ENCODE measurements at regions not wholly inside any gene's neighbourhood (a gene's known extent, or its start where the extent isn't known, plus 50 kb on each side); places are given as distances from the start of the nearest gene placed in this dataset.

DNA sequence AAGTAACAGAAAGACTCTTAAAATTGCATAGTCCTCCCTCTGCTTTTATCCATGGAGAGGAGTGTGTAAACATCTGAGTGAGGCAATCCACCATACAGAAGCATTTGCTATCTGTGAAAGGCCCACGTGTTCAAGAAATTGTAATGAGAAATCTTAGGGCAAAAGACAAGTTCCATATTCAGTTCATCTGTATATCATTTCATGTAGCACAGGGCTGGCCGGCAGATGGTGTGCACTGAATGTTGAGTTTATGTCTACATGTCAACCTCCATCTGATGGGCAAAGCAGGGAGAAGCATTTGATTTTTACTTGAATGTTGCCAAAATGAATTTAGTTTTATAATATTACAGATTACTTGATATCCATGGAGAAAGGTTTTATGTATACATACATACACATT is 179.5 kb upstream of the RAD23B start:
- H3K36me3 ChIP-seq (ENCODE audit: control insufficient read depth, insufficient read depth, low read length), result no peaks in the 10 kb centered on the region
- no peak overlapping the region for H4K5ac ChIP-seq (ENCODE audit: low read depth, low read length)
- no peak overlapping the region for H2AFZ ChIP-seq (replicated peaks; ENCODE audit: low read length, poor library complexity)
- DNase-seq (no peak), ATAC-seq (ENCODE audit: low read depth) (no peak)
- no peak for TF ChIP-seq RFX5 (IDR thresholded peaks at IDR 0.05; ENCODE audit: low read depth, low read length)
- no peak for TF ChIP-seq RAD21 (IDR thresholded peaks at IDR 0.05; ENCODE audit: low read length)
- TF ChIP-seq, protein P1, sequence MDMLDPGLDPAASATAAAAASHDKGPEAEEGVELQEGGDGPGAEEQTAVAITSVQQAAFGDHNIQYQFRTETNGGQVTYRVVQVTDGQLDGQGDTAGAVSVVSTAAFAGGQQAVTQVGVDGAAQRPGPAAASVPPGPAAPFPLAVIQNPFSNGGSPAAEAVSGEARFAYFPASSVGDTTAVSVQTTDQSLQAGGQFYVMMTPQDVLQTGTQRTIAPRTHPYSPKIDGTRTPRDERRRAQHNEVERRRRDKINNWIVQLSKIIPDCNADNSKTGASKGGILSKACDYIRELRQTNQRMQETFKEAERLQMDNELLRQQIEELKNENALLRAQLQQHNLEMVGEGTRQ (IDR thresholded peaks at IDR 0.05; ENCODE audit: low read depth, low read length), result no peak
- TF ChIP-seq POLR2A (IDR thresholded peaks at IDR 0.05; ENCODE audit: low read depth, low read length), result no peak
- TF ChIP-seq SMC3 (IDR thresholded peaks at IDR 0.05; ENCODE audit: low read depth, low read length), result no peak
- TF ChIP-seq, protein P2, sequence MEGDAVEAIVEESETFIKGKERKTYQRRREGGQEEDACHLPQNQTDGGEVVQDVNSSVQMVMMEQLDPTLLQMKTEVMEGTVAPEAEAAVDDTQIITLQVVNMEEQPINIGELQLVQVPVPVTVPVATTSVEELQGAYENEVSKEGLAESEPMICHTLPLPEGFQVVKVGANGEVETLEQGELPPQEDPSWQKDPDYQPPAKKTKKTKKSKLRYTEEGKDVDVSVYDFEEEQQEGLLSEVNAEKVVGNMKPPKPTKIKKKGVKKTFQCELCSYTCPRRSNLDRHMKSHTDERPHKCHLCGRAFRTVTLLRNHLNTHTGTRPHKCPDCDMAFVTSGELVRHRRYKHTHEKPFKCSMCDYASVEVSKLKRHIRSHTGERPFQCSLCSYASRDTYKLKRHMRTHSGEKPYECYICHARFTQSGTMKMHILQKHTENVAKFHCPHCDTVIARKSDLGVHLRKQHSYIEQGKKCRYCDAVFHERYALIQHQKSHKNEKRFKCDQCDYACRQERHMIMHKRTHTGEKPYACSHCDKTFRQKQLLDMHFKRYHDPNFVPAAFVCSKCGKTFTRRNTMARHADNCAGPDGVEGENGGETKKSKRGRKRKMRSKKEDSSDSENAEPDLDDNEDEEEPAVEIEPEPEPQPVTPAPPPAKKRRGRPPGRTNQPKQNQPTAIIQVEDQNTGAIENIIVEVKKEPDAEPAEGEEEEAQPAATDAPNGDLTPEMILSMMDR (conservative IDR thresholded peaks at IDR 0.05; ENCODE audit: low read depth, low read length), result no peak
- no peak for TF ChIP-seq MAZ (IDR thresholded peaks at IDR 0.05; ENCODE audit: borderline replicate concordance, low read depth, low read length)
- no peak for TF ChIP-seq NFE2L2 (IDR thresholded peaks at IDR 0.05; ENCODE audit: low read depth, low read length)
- TF ChIP-seq, protein P3, sequence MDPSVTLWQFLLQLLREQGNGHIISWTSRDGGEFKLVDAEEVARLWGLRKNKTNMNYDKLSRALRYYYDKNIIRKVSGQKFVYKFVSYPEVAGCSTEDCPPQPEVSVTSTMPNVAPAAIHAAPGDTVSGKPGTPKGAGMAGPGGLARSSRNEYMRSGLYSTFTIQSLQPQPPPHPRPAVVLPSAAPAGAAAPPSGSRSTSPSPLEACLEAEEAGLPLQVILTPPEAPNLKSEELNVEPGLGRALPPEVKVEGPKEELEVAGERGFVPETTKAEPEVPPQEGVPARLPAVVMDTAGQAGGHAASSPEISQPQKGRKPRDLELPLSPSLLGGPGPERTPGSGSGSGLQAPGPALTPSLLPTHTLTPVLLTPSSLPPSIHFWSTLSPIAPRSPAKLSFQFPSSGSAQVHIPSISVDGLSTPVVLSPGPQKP (IDR thresholded peaks at IDR 0.05; ENCODE audit: borderline replicate concordance, low read depth, low read length), result no peak
- H2BK15ac ChIP-seq (ENCODE audit: low read depth, low read length), result no peak overlapping the region
- no peaks in the 10 kb centered on the region for H3K9me3 ChIP-seq (ENCODE audit: control insufficient read depth, insufficient read depth, low read length)
- H3K14ac ChIP-seq (replicated peaks; ENCODE audit: low read depth, low read length), result no peak overlapping the region
- no peak overlapping the region for H2BK5ac ChIP-seq (ENCODE audit: low read depth, low read length, poor library complexity, severe bottlenecking)
- in situ Hi-C loops (cut with MboI; ENCODE audit: low sequenced_read_pairs), result no loop called here
- H3K27me3 ChIP-seq (ENCODE audit: control insufficient read depth, insufficient read depth, low read length), result no peaks in the 10 kb centered on the region
- H3K18ac ChIP-seq (ENCODE audit: low read depth, low read length), result no peak overlapping the region
- H2BK120ac ChIP-seq (ENCODE audit: low read depth, low read length), result no peak overlapping the region
- no peak overlapping the region for H3K9ac ChIP-seq (ENCODE audit: low read depth, low read length)
- no peak overlapping the region for H2AK9ac ChIP-seq (replicated peaks; ENCODE audit: low read depth, low read length, poor library complexity)
- H3K4me2 ChIP-seq (ENCODE audit: low read depth, low read length), result no peak overlapping the region
- CTCF ChIA-PET, result no interaction called here
- H3K9me1 ChIP-seq (ENCODE audit: insufficient read depth, low read length), result no peaks in the 10 kb centered on the region
- H2AK5ac ChIP-seq (ENCODE audit: low read depth, low read length), result no peak overlapping the region
- no peaks in the 10 kb centered on the region for H3K4me1 ChIP-seq (ENCODE audit: control insufficient read depth, insufficient read depth, low read length)
- H4K20me1 ChIP-seq (ENCODE audit: insufficient read depth, low read length), result no peaks in the 10 kb centered on the region
- BruUV-seq (replicated peaks), result no TSS peak
- H3K27ac ChIP-seq (ENCODE audit: insufficient read depth, low read length), result no peak overlapping the region
- H2BK20ac ChIP-seq (ENCODE audit: low read depth, low read length), result no peak overlapping the region
- H3K4me3 ChIP-seq (ENCODE audit: insufficient read depth, low read depth, low read length), result no peak overlapping the region
- no peak overlapping the region for H3K23ac ChIP-seq (ENCODE audit: low read depth, low read length)
- WGBS, 2 experiments (ENCODE audit: extremely low coverage in 2 of 2, insufficient read length in 1 of 2), result no CpG with 5 or more reads among the region's 2 CpGs
- no peak overlapping the region for H4K91ac ChIP-seq (ENCODE audit: insufficient read depth, low read depth, low read length)
- H3K56ac ChIP-seq (ENCODE audit: extremely low read depth, insufficient read depth, low read length), result no peak overlapping the region
- dilution Hi-C loops (cut with HindIII; ENCODE audit: low sequenced_read_pairs, unreplicated experiment), result no loop called here
- no peak overlapping the region for H3K4ac ChIP-seq (ENCODE audit: low read depth, low read length)
- intact Hi-C loops (cut with micrococcal nuclease), result no loop called here
- H3K79me1 ChIP-seq (ENCODE audit: low read depth in 1 of 2, low read length in 2 of 2), result no peaks in the 10 kb centered on the region
- POLR2A ChIA-PET (ENCODE audit: unreplicated experiment), result no interaction called here
- no peak overlapping the region for H4K8ac ChIP-seq (ENCODE audit: low read depth in 2 of 2, low read length in 2 of 2)
